ENCODE measurements at regions not wholly inside any gene's neighbourhood (a gene's known extent, or its start where the extent isn't known, plus 50 kb on each side); places are given as distances from the start of the nearest gene placed in this dataset.

GRCh38 chr9:106616026-106616425, 246.9 kb upstream of the ZNF462 start:
- DNase-seq (ENCODE audit: low spot score), result no peak
- peaks cover 0 to 4% (median 0%) of the 10 kb centered on the region in 4 donors for H3K27me3 ChIP-seq (ENCODE audit: control insufficient read depth in 4 of 4, insufficient read depth in 4 of 4, low read length in 3 of 4)
- H3K9ac ChIP-seq (ENCODE audit: low read depth in 1 of 2, low read length in 2 of 2), result no peak overlapping the region
- no peak overlapping the region for H3K4me3 ChIP-seq (ENCODE audit: low read depth in 1 of 3, low read length in 3 of 3)
- H3K36me3 ChIP-seq (ENCODE audit: control insufficient read depth in 4 of 4, insufficient read depth in 3 of 4, low read depth in 1 of 4, low read length in 3 of 4), result no peaks in the 10 kb centered on the region
- no peak overlapping the region for H3K27ac ChIP-seq (ENCODE audit: low read depth in 1 of 2, low read length in 2 of 2)
- no peak for TF ChIP-seq TAF1 (conservative IDR thresholded peaks at IDR 0.05)
- no peak for TF ChIP-seq GABPA (IDR thresholded peaks at IDR 0.05 in 1 of 2, conservative IDR thresholded peaks at IDR 0.05 in 1 of 2)
- TF ChIP-seq MAX (IDR thresholded peaks at IDR 0.05), result no peak
- no peak for TF ChIP-seq NR2F2 (IDR thresholded peaks at IDR 0.05)
- no peak for TF ChIP-seq FOXA2 (IDR thresholded peaks at IDR 0.05)
- no peak for TF ChIP-seq HNF4G (IDR thresholded peaks at IDR 0.05)
- WGBS, result 81% methylated on average over 6 of the region's 6 CpGs
- H3K9me3 ChIP-seq (ENCODE audit: control insufficient read depth in 4 of 4, low read length in 3 of 4), result peaks cover 0 to 2% (median 0%) of the 10 kb centered on the region in 4 donors
- H3K4me1 ChIP-seq (ENCODE audit: control insufficient read depth in 4 of 4, insufficient read depth in 4 of 4, low read length in 3 of 4), result peaks cover 0 to 4% (median 0%) of the 10 kb centered on the region in 4 donors

GRCh38 chr9:106616851-106617345, 246.1 kb upstream of the ZNF462 start:
- no peaks in the 10 kb centered on the region for H3K36me3 ChIP-seq (ENCODE audit: control insufficient read depth in 4 of 4, insufficient read depth in 3 of 4, low read depth in 1 of 4, low read length in 3 of 4)
- H3K9ac ChIP-seq (ENCODE audit: low read depth in 1 of 2, low read length in 2 of 2), result no peak overlapping the region
- DNase-seq (ENCODE audit: low spot score), result no peak
- no peak overlapping the region for H3K4me3 ChIP-seq (ENCODE audit: low read depth in 1 of 3, low read length in 3 of 3)
- 77% methylated on average over 7 of the region's 7 CpGs for WGBS
- peaks cover 0 to 4% (median 0%) of the 10 kb centered on the region in 4 donors for H3K4me1 ChIP-seq (ENCODE audit: control insufficient read depth in 4 of 4, insufficient read depth in 4 of 4, low read length in 3 of 4)
- no peak overlapping the region for H3K27ac ChIP-seq (ENCODE audit: low read depth in 1 of 2, low read length in 2 of 2)
- TF ChIP-seq HNF4A (conservative IDR thresholded peaks at IDR 0.05) (no peak), EGR1 (IDR thresholded peaks at IDR 0.05; ENCODE audit: low read depth in 2 of 2) (no peak)
- peaks cover 0 to 4% (median 0%) of the 10 kb centered on the region in 4 donors for H3K27me3 ChIP-seq (ENCODE audit: control insufficient read depth in 4 of 4, insufficient read depth in 4 of 4, low read length in 3 of 4)
- peaks cover 0 to 2% (median 0%) of the 10 kb centered on the region in 4 donors for H3K9me3 ChIP-seq (ENCODE audit: control insufficient read depth in 4 of 4, low read length in 3 of 4)

GRCh38 chr9:106619211-106619610, 243.8 kb upstream of the ZNF462 start:
- H3K9ac ChIP-seq (ENCODE audit: low read depth in 1 of 2, low read length in 2 of 2), result no peak overlapping the region
- DNase-seq (ENCODE audit: low spot score), result no peak
- H3K27me3 ChIP-seq (ENCODE audit: control insufficient read depth in 4 of 4, insufficient read depth in 4 of 4, low read length in 3 of 4), result peaks cover 0 to 4% (median 0%) of the 10 kb centered on the region in 4 donors
- 60% methylated on average over 1 of the region's 1 CpG for WGBS
- no peaks in the 10 kb centered on the region for H3K4me1 ChIP-seq (ENCODE audit: control insufficient read depth in 4 of 4, insufficient read depth in 4 of 4, low read length in 3 of 4)
- H3K4me3 ChIP-seq (ENCODE audit: low read depth in 1 of 3, low read length in 3 of 3), result no peak overlapping the region
- no peak overlapping the region for H3K27ac ChIP-seq (ENCODE audit: low read depth in 1 of 2, low read length in 2 of 2)
- no peaks in the 10 kb centered on the region for H3K36me3 ChIP-seq (ENCODE audit: control insufficient read depth in 4 of 4, insufficient read depth in 3 of 4, low read depth in 1 of 4, low read length in 3 of 4)
- H3K9me3 ChIP-seq (ENCODE audit: control insufficient read depth in 4 of 4, low read length in 3 of 4), result peaks cover 0 to 2% (median 0%) of the 10 kb centered on the region in 4 donors
- TF ChIP-seq JUND (IDR thresholded peaks at IDR 0.05) (no peak), YY1 (IDR thresholded peaks at IDR 0.05) (no peak)

- H3K27me3 ChIP-seq (ENCODE audit: control insufficient read depth in 4 of 4, insufficient read depth in 4 of 4, low read length in 3 of 4), result peaks cover 0 to 4% (median 0%) of the 10 kb centered on the region in 4 donors
- WGBS, result 94% methylated on average over 2 of the region's 2 CpGs
Observed at GRCh38 chr9:106620081-106620480, 242.9 kb upstream of the ZNF462 start.

More at GRCh38 chr9:106620081-106620480, 242.9 kb upstream of the ZNF462 start:
- DNase-seq (ENCODE audit: low spot score), result no peak
- Histone ChIP-seq H3K4me3 (ENCODE audit: low read depth in 1 of 3, low read length in 3 of 3) (no peak overlapping the region), H3K4me1 (ENCODE audit: control insufficient read depth in 4 of 4, insufficient read depth in 4 of 4, low read length in 3 of 4) (no peaks in the 10 kb centered on the region), H3K27ac (ENCODE audit: low read depth in 1 of 2, low read length in 2 of 2) (no peak overlapping the region), H3K9ac (ENCODE audit: low read depth in 1 of 2, low read length in 2 of 2) (no peak overlapping the region), H3K36me3 (ENCODE audit: control insufficient read depth in 4 of 4, insufficient read depth in 3 of 4, low read depth in 1 of 4, low read length in 3 of 4) (no peaks in the 10 kb centered on the region), H3K9me3 (ENCODE audit: control insufficient read depth in 4 of 4, low read length in 3 of 4) (peaks cover 0 to 2% (median 0%) of the 10 kb centered on the region in 4 donors)
- TF ChIP-seq ATF3 (IDR thresholded peaks at IDR 0.05) (no peak), GABPA (IDR thresholded peaks at IDR 0.05 in 1 of 2, conservative IDR thresholded peaks at IDR 0.05 in 1 of 2) (no peak), CTCF (IDR thresholded peaks at IDR 0.05; ENCODE audit: low read depth, low read length, missing input control) (no peak), MAX (IDR thresholded peaks at IDR 0.05) (no peak), FOXA2 (IDR thresholded peaks at IDR 0.05) (no peak), ZBTB33 (IDR thresholded peaks at IDR 0.05) (no peak), RAD21 (IDR thresholded peaks at IDR 0.05) (no peak), YY1 (IDR thresholded peaks at IDR 0.05) (no peak), FOXA1 (IDR thresholded peaks at IDR 0.05) (no peak)
- TF ChIP-seq, protein P1, sequence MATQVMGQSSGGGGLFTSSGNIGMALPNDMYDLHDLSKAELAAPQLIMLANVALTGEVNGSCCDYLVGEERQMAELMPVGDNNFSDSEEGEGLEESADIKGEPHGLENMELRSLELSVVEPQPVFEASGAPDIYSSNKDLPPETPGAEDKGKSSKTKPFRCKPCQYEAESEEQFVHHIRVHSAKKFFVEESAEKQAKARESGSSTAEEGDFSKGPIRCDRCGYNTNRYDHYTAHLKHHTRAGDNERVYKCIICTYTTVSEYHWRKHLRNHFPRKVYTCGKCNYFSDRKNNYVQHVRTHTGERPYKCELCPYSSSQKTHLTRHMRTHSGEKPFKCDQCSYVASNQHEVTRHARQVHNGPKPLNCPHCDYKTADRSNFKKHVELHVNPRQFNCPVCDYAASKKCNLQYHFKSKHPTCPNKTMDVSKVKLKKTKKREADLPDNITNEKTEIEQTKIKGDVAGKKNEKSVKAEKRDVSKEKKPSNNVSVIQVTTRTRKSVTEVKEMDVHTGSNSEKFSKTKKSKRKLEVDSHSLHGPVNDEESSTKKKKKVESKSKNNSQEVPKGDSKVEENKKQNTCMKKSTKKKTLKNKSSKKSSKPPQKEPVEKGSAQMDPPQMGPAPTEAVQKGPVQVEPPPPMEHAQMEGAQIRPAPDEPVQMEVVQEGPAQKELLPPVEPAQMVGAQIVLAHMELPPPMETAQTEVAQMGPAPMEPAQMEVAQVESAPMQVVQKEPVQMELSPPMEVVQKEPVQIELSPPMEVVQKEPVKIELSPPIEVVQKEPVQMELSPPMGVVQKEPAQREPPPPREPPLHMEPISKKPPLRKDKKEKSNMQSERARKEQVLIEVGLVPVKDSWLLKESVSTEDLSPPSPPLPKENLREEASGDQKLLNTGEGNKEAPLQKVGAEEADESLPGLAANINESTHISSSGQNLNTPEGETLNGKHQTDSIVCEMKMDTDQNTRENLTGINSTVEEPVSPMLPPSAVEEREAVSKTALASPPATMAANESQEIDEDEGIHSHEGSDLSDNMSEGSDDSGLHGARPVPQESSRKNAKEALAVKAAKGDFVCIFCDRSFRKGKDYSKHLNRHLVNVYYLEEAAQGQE (IDR thresholded peaks at IDR 0.05), result no peak

Data from liver (tissue), 8 donors.